ENCODE measurements at regions not wholly inside any gene's neighbourhood (a gene's known extent, or its start where the extent isn't known, plus 50 kb on each side); places are given as distances from the start of the nearest gene placed in this dataset.

- H2BK12ac ChIP-seq (ENCODE audit: low read depth, low read length) = no peak overlapping the region
- H2AK5ac ChIP-seq (ENCODE audit: low read depth, low read length) = no peak overlapping the region
- no peak overlapping the region for H2BK120ac ChIP-seq (replicated peaks; ENCODE audit: low read depth, low read length)
- no peak overlapping the region for H3K4ac ChIP-seq (replicated peaks; ENCODE audit: insufficient read length, low read depth, low read length)
- H3K4me1 ChIP-seq (replicated peaks in 1 of 4; ENCODE audit: control insufficient read depth in 3 of 4, insufficient read depth in 4 of 4, low read length in 3 of 4) = peaks cover 0 to 10% (median 4%) of the 10 kb centered on the region in 4 experiments; a peak in 5 of 7 replicates
- no peaks in the 10 kb centered on the region for H4K20me1 ChIP-seq (replicated peaks in 1 of 2; ENCODE audit: control insufficient read depth in 1 of 2, insufficient read depth in 2 of 2, low read length in 2 of 2)
- no peak for DNase-seq (ENCODE audit: low read depth in 1 of 2, low spot score in 2 of 2)
- no peaks in the 10 kb centered on the region for H3K79me2 ChIP-seq (ENCODE audit: control insufficient read depth in 1 of 2, insufficient read depth in 2 of 2, low read length in 2 of 2)
- no peaks in the 10 kb centered on the region for H3K36me3 ChIP-seq (ENCODE audit: control insufficient read depth in 2 of 4, insufficient read depth in 4 of 4, low read length in 3 of 4)
- H3K23me2 ChIP-seq (ENCODE audit: low read depth, low read length) = no peaks in the 10 kb centered on the region
- H3K14ac ChIP-seq (ENCODE audit: insufficient read length) = no peak overlapping the region
- no peaks in the 10 kb centered on the region for H3K27me3 ChIP-seq (replicated peaks in 1 of 4; ENCODE audit: control insufficient read depth in 3 of 4, extremely low read depth in 1 of 4, insufficient read depth in 3 of 4, low read length in 3 of 4)
- H2BK5ac ChIP-seq (ENCODE audit: low read depth, low read length) = no peak overlapping the region
- no peak overlapping the region for H2AFZ ChIP-seq (ENCODE audit: low read length)
- no peak overlapping the region for H4K91ac ChIP-seq (replicated peaks; ENCODE audit: insufficient read length, low read length)
- H4K5ac ChIP-seq (ENCODE audit: insufficient read length, low read depth, low read length) = no peak overlapping the region
- H3K9ac ChIP-seq (replicated peaks in 1 of 4; ENCODE audit: extremely low read depth in 1 of 4, low read depth in 3 of 4, low read length in 3 of 4) = no peak overlapping the region
- no peak overlapping the region for H3K23ac ChIP-seq (ENCODE audit: insufficient read length)
- POLR2A ChIA-PET (ENCODE audit: partially characterized antibody) = no interaction called here
- no peak overlapping the region for H3K56ac ChIP-seq (replicated peaks; ENCODE audit: insufficient read length, low read depth, low read length)
- no peaks in the 10 kb centered on the region for H3K9me3 ChIP-seq (ENCODE audit: insufficient read depth in 2 of 2, low read depth in 1 of 2, low read length in 1 of 2)
- no peak overlapping the region for H2BK15ac ChIP-seq (ENCODE audit: low read length)
- H3K4me2 ChIP-seq (ENCODE audit: insufficient read depth in 1 of 2, low read depth in 2 of 2, low read length in 2 of 2) = no peak overlapping the region
- no peak overlapping the region for H3K27ac ChIP-seq (ENCODE audit: low read depth, low read length)
- FAIRE-seq = no peak
- H3K18ac ChIP-seq (ENCODE audit: extremely low read depth, low read length) = no peak overlapping the region
- H3K4me3 ChIP-seq (ENCODE audit: extremely low read depth in 1 of 4, insufficient read depth in 2 of 4, low read depth in 3 of 4, low read length in 4 of 4) = no peak overlapping the region
- no peak overlapping the region for H2BK20ac ChIP-seq (ENCODE audit: low read length)
- no peaks in the 10 kb centered on the region for H3K79me1 ChIP-seq (ENCODE audit: low read depth, low read length)
- WGBS, 2 experiments (ENCODE audit: extremely low coverage in 1 of 2, insufficient coverage in 1 of 2, insufficient read length in 1 of 2, insufficient replicate concordance in 2 of 2, low coverage in 1 of 2, low lambda C conversion rate in 2 of 2, missing lambda C conversion rate in 1 of 2) = 87% methylated on average over 2 of the region's 2 CpGs; no CpG with 5 or more reads in 1 of the 2 experiments
- CTCF ChIA-PET (ENCODE audit: partially characterized antibody) = interaction anchor here (0.9 to 4.3 kb wide), 3 partner anchors 10 to 166 kb away, joined by 3 to 17 read pairs (median 5); no protein-coding TSS in a partner anchor
- H4K8ac ChIP-seq (ENCODE audit: extremely low read depth, insufficient read depth, low read length) = no peak overlapping the region
- TF ChIP-seq JUN (IDR thresholded peaks at IDR 0.05; ENCODE audit: low read depth, low read length) (no peak), TCF12 (IDR thresholded peaks at IDR 0.05; ENCODE audit: low read depth, low read length) (no peak), BCL11A (IDR thresholded peaks at IDR 0.05; ENCODE audit: low read depth in 2 of 2, low read length in 2 of 2) (no peak), NRF1 (IDR thresholded peaks at IDR 0.05; ENCODE audit: low read depth, low read length) (no peak), SIN3A (conservative IDR thresholded peaks at IDR 0.05 in 1 of 2, IDR thresholded peaks at IDR 0.05 in 1 of 2; ENCODE audit: low read depth in 1 of 2, low read length in 2 of 2) (no peak), ATF2 (IDR thresholded peaks at IDR 0.05; ENCODE audit: low read length) (no peak), CTCF (IDR thresholded peaks at IDR 0.05; ENCODE audit: control extremely low read depth in 1 of 3, insufficient read depth in 1 of 3, low read depth in 1 of 3, low read length in 3 of 3) (no peak), SIX5 (IDR thresholded peaks at IDR 0.05; ENCODE audit: low read depth, low read length) (no peak), CTBP2 (IDR thresholded peaks at IDR 0.05; ENCODE audit: borderline replicate concordance, insufficient read depth, insufficient read length, low read length) (no peak), POLR2AphosphoS5 (IDR thresholded peaks at IDR 0.05; ENCODE audit: low read depth, low read length) (no peak)
Observed at GRCh38 chr4:24251589-24251988, 332.8 kb downstream of the DHX15 start.
